ENCODE measurements at regions not wholly inside any gene's neighbourhood (a gene's known extent, or its start where the extent isn't known, plus 50 kb on each side); places are given as distances from the start of the nearest gene placed in this dataset.

DNA sequence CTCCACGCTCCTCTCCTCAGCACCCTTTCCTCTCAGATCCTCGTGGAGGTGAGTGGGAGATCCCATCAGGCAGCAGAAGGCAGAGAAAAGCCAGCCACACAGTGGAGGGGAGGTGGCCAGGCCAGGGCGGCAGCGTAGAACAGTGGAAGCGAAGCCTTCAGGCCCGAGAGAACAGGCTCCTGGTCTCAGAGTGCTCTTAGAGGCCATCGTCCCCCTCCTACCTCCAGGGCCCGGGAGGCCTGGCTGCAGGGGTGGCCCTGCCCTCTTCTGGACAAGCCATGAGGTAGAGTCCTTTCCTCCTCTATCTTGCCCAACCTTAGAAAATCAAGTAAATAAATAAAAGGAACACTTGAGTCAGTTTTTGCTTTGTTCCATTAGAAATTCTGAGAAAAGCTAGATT is 202.0 kb downstream of the KATNAL1 start:
- DNase-seq = no peak

DNA sequence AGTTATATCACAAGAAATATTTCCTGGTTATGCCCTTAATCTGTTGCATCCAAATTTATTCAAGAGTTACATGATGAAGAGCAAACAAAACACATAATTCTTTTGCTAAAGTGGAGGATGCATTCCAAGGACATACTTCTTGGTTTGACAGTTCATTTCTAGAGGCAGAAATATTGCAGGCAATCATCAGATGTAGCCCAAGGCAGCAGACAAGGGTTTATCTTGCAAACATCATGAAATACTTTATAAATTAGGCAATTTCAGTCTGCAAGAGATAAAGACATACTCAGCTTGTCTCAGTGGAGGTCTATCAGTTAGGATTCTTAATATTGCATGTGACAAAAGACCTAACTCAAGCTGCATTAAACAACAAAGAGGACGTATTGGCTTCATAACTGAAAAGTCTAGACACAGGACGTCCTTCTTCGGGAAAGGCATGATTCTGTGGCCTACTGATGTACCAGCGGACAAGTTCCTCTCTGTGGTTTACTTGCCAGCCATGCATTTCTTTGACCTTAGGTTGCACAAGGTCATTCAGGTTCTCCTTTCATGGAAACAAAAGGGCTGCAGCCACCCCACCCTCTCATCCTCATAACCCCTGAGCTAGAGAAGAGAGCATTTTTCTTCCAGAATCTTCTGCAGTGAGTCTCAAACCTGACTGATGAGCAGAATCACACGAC is 204.1 kb downstream of the KATNAL1 start:
- no peak for DNase-seq

DNA sequence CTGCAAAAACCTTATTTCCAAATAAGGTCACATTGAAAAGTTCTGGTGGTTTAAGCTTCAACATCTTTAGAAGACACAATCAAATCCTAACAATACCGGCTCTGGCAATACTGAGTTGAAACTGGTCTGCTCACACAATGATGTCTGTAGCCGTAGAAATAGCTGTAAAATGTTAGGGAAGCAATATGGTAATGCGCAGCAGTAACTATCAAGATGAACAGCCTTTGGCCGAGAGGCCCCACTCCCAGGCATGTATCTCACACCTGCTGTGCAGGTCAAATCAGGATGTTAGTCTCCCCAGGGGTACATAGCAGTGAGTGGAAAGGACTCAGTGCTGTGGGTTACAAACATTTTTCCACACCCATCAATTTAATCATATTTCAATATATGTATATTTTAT is 207.1 kb downstream of the KATNAL1 start:
- DNase-seq = no peak

- DNase-seq = no peak
Measured at GRCh38 chr13:30097701-30098100, 209.7 kb downstream of the KATNAL1 start.

- no peak for DNase-seq
Measured at GRCh38 chr13:30097089-30097488, 210.3 kb downstream of the KATNAL1 start.

DNA sequence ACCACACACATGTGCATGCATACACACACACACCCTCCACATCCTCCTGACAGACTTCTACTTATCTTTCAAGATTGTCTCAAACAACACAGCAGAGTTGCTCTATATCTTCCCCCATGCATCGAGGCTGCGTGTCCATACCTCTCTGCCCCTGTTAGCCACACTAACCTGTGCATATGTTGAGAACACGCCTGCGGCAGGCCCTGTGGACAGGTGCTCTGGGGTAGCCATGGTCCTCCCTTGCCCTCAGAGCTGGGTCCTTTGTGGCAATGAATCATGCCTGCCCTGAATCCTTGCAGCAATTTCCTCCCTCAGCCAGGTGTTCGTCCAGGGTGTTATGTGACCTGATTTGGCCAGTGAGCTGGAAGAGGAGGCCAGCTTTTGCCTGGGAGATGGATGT is 213.3 kb downstream of the KATNAL1 start:
- no peak for DNase-seq

- DNase-seq = no peak
Measured at GRCh38 chr13:30093236-30093635, 214.1 kb downstream of the KATNAL1 start.

DNA sequence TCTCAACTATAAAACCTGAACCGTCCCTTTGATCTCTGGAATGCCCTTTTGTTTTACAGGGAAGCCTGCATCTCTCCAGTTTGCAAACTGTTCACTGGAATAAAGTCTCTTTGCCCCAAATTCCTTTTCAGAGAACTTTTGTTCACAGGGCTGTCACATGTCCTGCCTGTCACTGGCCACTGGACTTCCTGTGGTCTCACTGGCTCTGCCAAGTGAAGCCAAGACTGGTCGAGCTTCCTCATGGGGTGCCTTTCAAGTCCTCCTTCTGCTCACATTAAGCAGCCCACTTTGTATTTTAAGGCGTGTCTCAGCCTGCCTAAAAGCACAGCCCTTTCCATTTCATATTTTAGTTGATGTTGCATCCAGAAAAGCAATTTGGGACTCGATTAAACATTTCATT is 215.7 kb downstream of the KATNAL1 start:
- no peak for DNase-seq

- DNase-seq = no peak
Measured at GRCh38 chr13:30091035-30091434, 216.3 kb downstream of the KATNAL1 start.

- no peak for DNase-seq
Measured at GRCh38 chr13:30088312-30088855, 219.0 kb downstream of the KATNAL1 start.

- DNase-seq = no peak
Measured at GRCh38 chr13:30085087-30085486, 222.3 kb downstream of the KATNAL1 start.

- no peak for DNase-seq
Measured at GRCh38 chr13:30082391-30082790, 225.0 kb downstream of the KATNAL1 start.

- DNase-seq = no peak
Measured at GRCh38 chr13:30081331-30081730, 226.0 kb downstream of the KATNAL1 start.

GRCh38 chr13:30079501-30079900 is 227.8 kb downstream of the KATNAL1 start:
- DNase-seq = no peak

DNA sequence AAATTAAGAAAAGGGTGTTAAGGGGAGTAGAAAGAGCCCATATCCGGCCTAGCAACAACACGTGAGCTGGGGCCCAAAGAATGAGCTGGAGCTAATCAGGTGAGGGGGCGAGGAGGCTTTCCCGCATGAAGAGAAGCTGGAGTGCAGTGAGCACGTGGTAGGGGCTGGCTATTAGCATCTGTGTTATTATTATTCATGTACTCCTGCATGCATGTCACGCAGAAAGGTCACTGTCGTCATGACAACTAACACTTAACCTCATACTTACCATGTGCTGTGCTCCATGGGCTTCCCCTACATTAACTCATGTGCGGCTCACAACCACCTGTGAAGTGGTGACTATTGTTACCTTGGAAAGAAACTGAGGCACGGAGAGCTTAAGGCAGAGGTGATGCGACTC is 227.6 kb upstream of the UBL3 start:
- no peak for DNase-seq

DNA sequence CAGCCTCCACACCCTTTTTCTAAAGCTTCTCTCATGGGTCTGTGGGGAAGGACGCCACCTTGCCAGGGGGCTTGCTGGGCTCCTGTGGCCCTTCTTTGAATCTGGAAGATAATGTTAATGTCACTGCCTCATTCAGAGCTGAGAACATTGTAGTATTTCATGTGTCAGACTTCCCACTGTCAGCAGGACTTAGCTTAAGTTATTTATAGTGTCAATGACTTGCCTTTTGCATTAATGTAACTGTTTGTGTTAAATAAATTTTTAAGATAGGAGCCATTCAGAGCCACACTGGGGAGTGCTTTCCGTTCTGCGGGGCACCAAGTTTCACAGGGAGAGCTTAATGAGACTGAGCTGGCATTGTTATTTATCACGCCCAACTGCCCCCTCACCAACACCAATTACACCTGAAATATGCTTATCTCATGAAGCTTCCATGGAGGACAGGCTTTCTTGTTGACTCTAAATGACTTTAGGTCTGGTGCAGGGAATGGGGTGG is 226.9 kb upstream of the UBL3 start:
- no peak for DNase-seq

DNA sequence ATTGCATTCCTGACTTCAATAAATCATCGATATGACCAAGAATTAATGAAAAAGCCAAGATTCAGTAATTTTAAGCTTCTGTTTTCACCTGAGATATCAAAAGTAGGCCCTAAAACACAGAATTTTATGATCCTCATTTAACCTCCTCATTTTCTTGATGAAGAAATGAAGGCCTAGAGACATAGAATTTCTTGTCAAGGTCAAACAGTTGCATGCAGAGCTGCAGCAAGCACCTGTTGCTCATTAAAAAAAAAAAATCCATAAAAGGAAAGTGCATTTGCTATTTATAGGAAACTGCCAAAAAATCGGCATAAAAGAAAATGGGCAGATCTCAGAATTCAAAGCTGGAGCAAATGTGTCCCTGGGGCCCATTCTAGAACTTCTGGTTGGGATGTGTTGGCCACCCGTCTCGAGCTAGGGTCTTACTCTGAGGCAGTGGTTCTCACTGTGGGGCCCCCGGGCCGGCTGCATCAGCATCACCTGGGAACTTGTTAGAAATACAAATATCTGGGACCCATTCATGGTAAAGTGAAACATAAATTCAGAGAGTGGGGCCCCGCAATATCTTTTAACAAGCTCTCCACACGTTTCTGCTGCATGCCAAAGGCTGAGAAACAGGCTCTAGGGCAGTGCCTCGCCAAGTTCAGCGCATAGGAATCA is 224.7 kb upstream of the UBL3 start:
- no peak for DNase-seq

GRCh38 chr13:30074431-30074830 is 224.0 kb upstream of the UBL3 start:
- no peak for DNase-seq

DNA sequence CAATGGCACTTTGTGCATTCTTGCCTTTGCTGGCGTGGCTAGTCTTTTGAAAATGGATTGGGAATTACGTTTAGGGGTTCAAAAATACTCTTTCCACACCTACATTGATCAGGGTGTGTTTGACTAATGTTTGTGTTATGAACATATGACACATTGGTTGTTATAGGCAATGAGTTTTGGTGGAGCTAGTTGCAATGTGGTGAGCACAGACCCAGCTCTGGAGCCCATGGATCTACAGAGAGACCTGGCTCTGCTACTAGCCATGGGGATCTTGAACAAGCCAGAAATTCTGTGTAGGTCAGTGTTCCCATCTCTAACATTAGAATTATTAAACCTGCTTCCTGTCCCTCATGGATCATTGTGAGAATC is 222.4 kb upstream of the UBL3 start:
- DNase-seq = no peak

DNA sequence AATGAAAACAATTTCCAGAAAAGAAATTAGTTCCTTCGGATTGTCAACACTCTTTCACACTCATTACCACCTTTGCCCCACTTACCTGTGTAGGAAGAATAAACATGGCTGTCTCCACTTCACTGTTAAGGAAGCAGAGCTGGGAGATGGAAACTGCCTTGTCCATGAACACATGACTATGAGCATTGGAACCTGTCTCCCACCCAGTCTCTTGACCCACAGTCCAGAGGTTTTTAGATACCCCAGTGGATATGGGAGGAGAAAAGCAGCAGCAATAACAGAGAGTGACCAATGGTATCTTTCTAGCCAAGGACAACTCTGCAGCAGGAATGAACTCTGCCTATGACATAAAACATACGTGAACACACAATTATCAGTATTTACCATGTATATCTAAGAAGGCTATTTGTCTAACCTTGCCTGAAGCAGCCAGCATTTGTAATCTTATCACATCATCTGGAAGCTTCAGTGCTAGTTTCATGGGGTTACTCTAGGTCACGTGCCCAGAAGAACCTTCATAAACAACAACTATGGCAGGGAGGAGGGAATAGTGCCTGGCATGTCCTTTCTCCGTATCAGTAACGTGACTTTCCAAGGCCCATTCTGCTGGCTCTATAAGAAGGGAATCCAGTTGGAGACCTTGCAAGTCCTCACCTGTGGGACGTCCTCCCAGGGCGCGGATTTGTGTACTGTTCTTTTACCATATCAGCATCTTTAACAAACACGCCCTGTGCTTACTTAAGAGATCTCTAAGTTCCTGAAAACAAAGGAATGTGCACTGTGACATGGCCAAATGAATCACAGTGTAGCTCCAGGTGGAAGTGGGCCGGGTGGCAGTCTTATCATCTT is 221.8 kb upstream of the UBL3 start:
- DNase-seq = no peak

DNA sequence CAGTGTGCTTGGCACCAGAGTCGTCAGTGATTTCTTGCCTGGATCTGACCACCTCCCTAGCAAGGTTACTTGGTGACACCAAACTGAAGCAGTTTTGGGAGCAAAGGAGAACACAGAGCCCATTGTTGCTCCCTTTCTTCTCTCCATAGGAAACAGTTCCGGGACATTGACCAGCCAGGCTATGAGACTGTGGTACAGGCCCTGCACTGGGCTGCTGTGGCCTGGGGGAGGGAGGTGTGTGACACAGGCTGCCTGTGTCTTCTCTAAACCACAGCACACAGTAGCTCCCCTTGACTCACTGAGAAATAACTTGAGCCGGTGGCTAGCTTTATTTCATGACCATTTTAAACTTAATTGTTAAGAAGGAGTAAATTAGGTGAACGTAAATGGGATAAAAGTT is 214.8 kb upstream of the UBL3 start:
- DNase-seq = no peak

GRCh38 chr13:30063892-30064291 is 213.5 kb upstream of the UBL3 start:
- no peak for DNase-seq

GRCh38 chr13:30061217-30061616 is 210.8 kb upstream of the UBL3 start:
- DNase-seq = no peak

- DNase-seq = no peak
Measured at GRCh38 chr13:30058429-30058828, 208.0 kb upstream of the UBL3 start.
